ENCODE measurements at regions not wholly inside any gene's neighbourhood (a gene's known extent, or its start where the extent isn't known, plus 50 kb on each side); places are given as distances from the start of the nearest gene placed in this dataset.

GRCh38 chr9:126162611-126163381, 163.8 kb upstream of the MVB12B start:
- intact Hi-C loops (cut with DNase I), result no loop called here
- no peaks in the 10 kb centered on the region for H3K9me3 ChIP-seq
- H3K36me3 ChIP-seq, result no peaks in the 10 kb centered on the region
- TF ChIP-seq POLR2AphosphoS5 (IDR thresholded peaks at IDR 0.05) (no peak), EP300 (IDR thresholded peaks at IDR 0.05) (no peak), CTCF (IDR thresholded peaks at IDR 0.05) (no peak), POLR2A (IDR thresholded peaks at IDR 0.05) (no peak)
- DNase-seq, result no peak
- H3K4me3 ChIP-seq, result no peak overlapping the region
- no peaks in the 10 kb centered on the region for H3K4me1 ChIP-seq
- no peak overlapping the region for H3K27ac ChIP-seq
- no peaks in the 10 kb centered on the region for H3K27me3 ChIP-seq
- 91 to 92% methylated on average over 18 of the region's 18 CpGs for WGBS, 2 donors

DNA sequence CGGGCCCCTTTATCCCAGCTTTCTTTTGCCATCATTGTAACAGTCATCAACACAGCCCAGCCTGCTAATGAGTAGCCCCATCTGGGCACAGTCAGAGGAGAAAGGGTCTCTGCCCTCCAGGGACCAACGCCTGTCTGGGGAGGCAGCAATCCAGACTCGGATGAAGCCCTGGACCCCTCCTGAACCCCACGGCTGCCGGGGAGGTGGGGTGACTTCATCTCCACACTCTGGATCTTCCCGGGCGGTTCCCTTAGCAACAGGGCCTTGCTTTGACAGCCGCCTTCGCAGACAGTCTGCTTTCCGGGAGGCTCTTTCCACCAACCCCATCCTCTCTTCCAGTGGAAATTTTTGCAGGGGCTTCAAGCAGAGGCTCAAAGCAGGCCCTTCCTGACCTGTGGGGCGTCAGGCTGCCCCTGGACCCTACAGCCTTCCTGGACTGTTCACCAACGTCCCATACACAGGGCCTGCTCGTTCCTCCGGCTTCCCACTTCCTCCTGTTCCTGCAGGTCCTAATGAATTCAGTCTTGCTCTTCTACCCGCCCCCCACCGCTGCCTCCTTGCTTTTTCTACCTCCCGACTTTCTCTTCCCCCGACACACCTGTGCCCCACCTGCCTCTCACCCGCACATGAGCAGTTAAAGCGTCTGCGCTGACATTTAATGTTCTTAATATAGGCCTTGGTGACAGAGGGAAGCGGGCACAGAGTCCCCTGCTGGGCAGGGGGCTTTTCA, 161.7 kb upstream of the MVB12B start:
- Histone ChIP-seq H3K4me1 (no peaks in the 10 kb centered on the region), H3K4me3 (no peak overlapping the region), H3K27ac (no peak overlapping the region), H3K36me3 (no peaks in the 10 kb centered on the region), H3K9me3 (no peaks in the 10 kb centered on the region), H3K27me3 (no peaks in the 10 kb centered on the region)
- intact Hi-C loops (cut with DNase I), result no loop called here
- 84 to 87% methylated on average over 22 of the region's 22 CpGs for WGBS, 2 donors
- no peak for TF ChIP-seq POLR2AphosphoS5 (IDR thresholded peaks at IDR 0.05)
- no peak for TF ChIP-seq EP300 (IDR thresholded peaks at IDR 0.05)
- TF ChIP-seq POLR2A (IDR thresholded peaks at IDR 0.05), result no peak
- no peak for TF ChIP-seq CTCF (IDR thresholded peaks at IDR 0.05)
- no peak for DNase-seq

DNA sequence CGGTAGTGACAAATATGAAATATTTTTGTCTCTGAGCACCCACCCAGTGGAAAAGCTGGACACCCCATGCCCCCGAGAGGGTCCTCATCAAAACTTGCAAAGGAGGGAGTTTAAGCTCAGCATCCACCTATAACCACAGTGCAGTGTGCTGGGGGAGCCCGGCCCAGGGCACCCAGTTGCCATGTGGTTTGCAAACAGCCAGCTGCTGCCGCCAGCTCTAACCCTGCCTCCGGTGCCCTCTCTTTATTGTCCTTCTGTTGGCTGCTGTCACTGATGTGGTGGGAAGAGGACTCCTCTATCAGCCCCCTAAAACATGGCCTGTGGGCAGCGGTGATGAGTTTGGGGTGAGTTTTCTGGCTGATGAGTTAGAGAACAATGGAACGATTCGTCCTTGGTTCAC, 160.9 kb upstream of the MVB12B start:
- TF ChIP-seq POLR2AphosphoS5 (IDR thresholded peaks at IDR 0.05), result no peak
- TF ChIP-seq POLR2A (IDR thresholded peaks at IDR 0.05), result no peak
- TF ChIP-seq CTCF (IDR thresholded peaks at IDR 0.05), result no peak
- TF ChIP-seq EP300 (IDR thresholded peaks at IDR 0.05), result no peak

DNA sequence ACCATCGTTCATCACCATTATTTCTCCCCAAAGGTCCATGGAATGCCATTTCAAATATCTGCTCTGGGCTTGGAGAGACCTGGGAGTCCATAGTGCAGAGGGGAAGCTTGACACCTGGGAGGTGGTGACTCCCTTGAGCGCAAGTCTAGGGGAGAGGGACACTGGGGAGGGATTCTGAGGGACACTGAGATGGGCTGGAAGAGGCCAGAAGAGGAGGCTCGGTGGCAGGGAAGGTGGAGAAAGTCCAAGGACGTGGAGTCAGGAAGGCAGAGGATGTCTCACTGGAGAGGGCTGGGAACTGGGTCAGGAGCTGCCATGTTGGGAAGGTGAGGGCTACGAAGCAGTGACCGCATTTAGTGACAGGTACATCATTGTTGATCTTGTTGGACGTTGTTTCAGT, 160.3 kb upstream of the MVB12B start:
- 87% methylated on average over 7 of the region's 7 CpGs for WGBS, 2 donors
- no peak for TF ChIP-seq POLR2A (IDR thresholded peaks at IDR 0.05)
- no peak for TF ChIP-seq EP300 (IDR thresholded peaks at IDR 0.05)
- no peak for TF ChIP-seq POLR2AphosphoS5 (IDR thresholded peaks at IDR 0.05)
- no peak for TF ChIP-seq CTCF (IDR thresholded peaks at IDR 0.05)
- intact Hi-C loops (cut with DNase I), result no loop called here
- no peaks in the 10 kb centered on the region for H3K36me3 ChIP-seq
- no peaks in the 10 kb centered on the region for H3K9me3 ChIP-seq
- H3K4me3 ChIP-seq, result no peak overlapping the region
- no peak for DNase-seq
- no peak overlapping the region for H3K27ac ChIP-seq
- H3K27me3 ChIP-seq, result no peaks in the 10 kb centered on the region
- no peaks in the 10 kb centered on the region for H3K4me1 ChIP-seq

More for the DNA sequence above, 160.9 kb upstream of the MVB12B start:
- no peak overlapping the region for H3K4me3 ChIP-seq
- H3K36me3 ChIP-seq, result no peaks in the 10 kb centered on the region
- intact Hi-C loops (cut with DNase I), result no loop called here
- no peak for DNase-seq
- H3K27me3 ChIP-seq, result no peaks in the 10 kb centered on the region
- no peaks in the 10 kb centered on the region for H3K4me1 ChIP-seq
- no peaks in the 10 kb centered on the region for H3K9me3 ChIP-seq
- WGBS, 2 donors, result 92 to 94% methylated on average over 8 of the region's 8 CpGs
- H3K27ac ChIP-seq, result no peak overlapping the region
